ENCODE measurements at regions not wholly inside any gene's neighbourhood (a gene's known extent, or its start where the extent isn't known, plus 50 kb on each side); places are given as distances from the start of the nearest gene placed in this dataset.

DNA sequence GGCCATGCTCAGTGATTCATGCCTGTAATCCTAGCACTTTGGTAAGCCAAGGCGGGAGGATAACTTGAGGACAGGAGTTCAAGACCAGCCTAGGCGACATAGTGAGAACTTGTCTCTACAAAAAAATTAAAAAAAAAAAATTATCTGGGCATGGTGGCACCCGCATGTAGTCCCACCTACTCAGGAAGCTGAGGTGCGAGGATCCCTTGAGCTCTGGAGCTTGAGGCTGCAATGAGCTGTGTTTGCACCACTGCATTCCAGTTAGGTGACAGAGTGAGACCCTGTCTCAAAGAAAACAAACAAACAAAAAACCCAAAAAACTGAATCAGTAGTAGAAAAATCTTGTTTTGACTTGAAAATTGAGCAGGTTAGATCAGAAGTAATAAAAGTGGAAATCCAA lies 67.1 kb upstream of the IPO9 start:
- H3K79me1 ChIP-seq (ENCODE audit: low read depth, low read length): peaks cover 5% of the 10 kb centered on the region; the same call in 1 of the 2 replicates
- no peak overlapping the region for H3K56ac ChIP-seq (replicated peaks; ENCODE audit: insufficient read length, low read depth, low read length)
- no peak overlapping the region for H3K23ac ChIP-seq (ENCODE audit: insufficient read length)
- no peak overlapping the region for H2BK20ac ChIP-seq (ENCODE audit: low read length)
- H4K20me1 ChIP-seq (replicated peaks in 1 of 2; ENCODE audit: control insufficient read depth in 1 of 2, insufficient read depth in 2 of 2, low read length in 2 of 2): no peaks in the 10 kb centered on the region
- H4K8ac ChIP-seq (ENCODE audit: extremely low read depth, insufficient read depth, low read length): no peak overlapping the region
- H2BK120ac ChIP-seq (replicated peaks; ENCODE audit: low read depth, low read length): no peak overlapping the region
- FAIRE-seq: no peak
- H4K91ac ChIP-seq (replicated peaks; ENCODE audit: insufficient read length, low read length): no peak overlapping the region
- ChIA-PET CTCF (ENCODE audit: partially characterized antibody) (interaction anchor here (0.6 to 1.1 kb wide), 5 partner anchors 8 to 1928 kb away, joined by 3 read pairs; no protein-coding TSS in a partner anchor), POLR2A (ENCODE audit: partially characterized antibody) (interaction anchor here (0.6 kb wide), 2 partner anchors 42 to 350 kb away, joined by 3 read pairs; no protein-coding TSS in a partner anchor)
- no peak overlapping the region for H2AK5ac ChIP-seq (ENCODE audit: low read depth, low read length)
- WGBS, 2 experiments (ENCODE audit: extremely low coverage in 1 of 2, insufficient coverage in 1 of 2, insufficient read length in 1 of 2, insufficient replicate concordance in 2 of 2, low coverage in 1 of 2, low lambda C conversion rate in 2 of 2, missing lambda C conversion rate in 1 of 2): 95% methylated on average over 4 of the region's 4 CpGs; no CpG with 5 or more reads in 1 of the 2 experiments
- H3K9ac ChIP-seq (replicated peaks in 1 of 4; ENCODE audit: extremely low read depth in 1 of 4, low read depth in 3 of 4, low read length in 3 of 4): no peak overlapping the region
- no peak overlapping the region for H2AFZ ChIP-seq (ENCODE audit: low read length)
- H3K4ac ChIP-seq (replicated peaks; ENCODE audit: insufficient read length, low read depth, low read length): no peak overlapping the region
- H2BK15ac ChIP-seq (ENCODE audit: low read length): no peak overlapping the region
- peaks cover 0 to 11% (median 3%) of the 10 kb centered on the region in 4 experiments; a peak in 4 of 7 replicates for H3K4me1 ChIP-seq (replicated peaks in 1 of 4; ENCODE audit: control insufficient read depth in 3 of 4, insufficient read depth in 4 of 4, low read length in 3 of 4)
- no peak overlapping the region for H3K4me3 ChIP-seq (ENCODE audit: extremely low read depth in 1 of 4, insufficient read depth in 2 of 4, low read depth in 3 of 4, low read length in 4 of 4)
- no peaks in the 10 kb centered on the region for H3K9me3 ChIP-seq (ENCODE audit: insufficient read depth in 2 of 2, low read depth in 1 of 2, low read length in 1 of 2)
- H3K27ac ChIP-seq (ENCODE audit: low read depth, low read length): no peak overlapping the region
- no peaks in the 10 kb centered on the region for H3K36me3 ChIP-seq (ENCODE audit: control insufficient read depth in 2 of 4, insufficient read depth in 4 of 4, low read length in 3 of 4)
- H3K4me2 ChIP-seq (ENCODE audit: insufficient read depth in 1 of 2, low read depth in 2 of 2, low read length in 2 of 2): no peak overlapping the region
- peaks cover 0 to 41% of the 10 kb centered on the region in 2 experiments; a peak in 3 of 4 replicates for H3K79me2 ChIP-seq (ENCODE audit: control insufficient read depth in 1 of 2, insufficient read depth in 2 of 2, low read length in 2 of 2)
- no peak overlapping the region for H3K14ac ChIP-seq (ENCODE audit: insufficient read length)
- H2BK12ac ChIP-seq (ENCODE audit: low read depth, low read length): no peak overlapping the region
- no peaks in the 10 kb centered on the region for H3K27me3 ChIP-seq (replicated peaks in 1 of 4; ENCODE audit: control insufficient read depth in 3 of 4, extremely low read depth in 1 of 4, insufficient read depth in 3 of 4, low read length in 3 of 4)
- no peak overlapping the region for H3K18ac ChIP-seq (ENCODE audit: extremely low read depth, low read length)
- no peaks in the 10 kb centered on the region for H3K23me2 ChIP-seq (ENCODE audit: low read depth, low read length)
- H2BK5ac ChIP-seq (ENCODE audit: low read depth, low read length): no peak overlapping the region
- no peak overlapping the region for H4K5ac ChIP-seq (ENCODE audit: insufficient read length, low read depth, low read length)
- DNase-seq (ENCODE audit: low read depth in 1 of 2, low spot score in 2 of 2): no peak
- TF ChIP-seq, protein P1, sequence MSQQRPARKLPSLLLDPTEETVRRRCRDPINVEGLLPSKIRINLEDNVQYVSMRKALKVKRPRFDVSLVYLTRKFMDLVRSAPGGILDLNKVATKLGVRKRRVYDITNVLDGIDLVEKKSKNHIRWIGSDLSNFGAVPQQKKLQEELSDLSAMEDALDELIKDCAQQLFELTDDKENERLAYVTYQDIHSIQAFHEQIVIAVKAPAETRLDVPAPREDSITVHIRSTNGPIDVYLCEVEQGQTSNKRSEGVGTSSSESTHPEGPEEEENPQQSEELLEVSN (IDR thresholded peaks at IDR 0.05): no peak
- no peak for TF ChIP-seq HDAC6 (IDR thresholded peaks at IDR 0.05; ENCODE audit: low read depth, low read length)
- TF ChIP-seq, protein P2, sequence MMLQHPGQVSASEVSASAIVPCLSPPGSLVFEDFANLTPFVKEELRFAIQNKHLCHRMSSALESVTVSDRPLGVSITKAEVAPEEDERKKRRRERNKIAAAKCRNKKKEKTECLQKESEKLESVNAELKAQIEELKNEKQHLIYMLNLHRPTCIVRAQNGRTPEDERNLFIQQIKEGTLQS (IDR thresholded peaks at IDR 0.05; ENCODE audit: insufficient read depth, low read depth, low read length): no peak
- TF ChIP-seq SRF (IDR thresholded peaks at IDR 0.05; ENCODE audit: low read depth, low read length): no peak
- TF ChIP-seq CBX8 (IDR thresholded peaks at IDR 0.05; ENCODE audit: borderline replicate concordance, low read depth, low read length): no peak
- TF ChIP-seq HDAC2 (IDR thresholded peaks at IDR 0.05; ENCODE audit: borderline replicate concordance in 1 of 2, low read depth in 2 of 2, low read length in 2 of 2): no peak
- TF ChIP-seq PHF8 (conservative IDR thresholded peaks at IDR 0.05; ENCODE audit: low read depth, low read length): no peak
- no peak for TF ChIP-seq SUZ12 (IDR thresholded peaks at IDR 0.05; ENCODE audit: low read length)
- TF ChIP-seq RAD21 (IDR thresholded peaks at IDR 0.05 in 1 of 2, conservative IDR thresholded peaks at IDR 0.05 in 1 of 2; ENCODE audit: low read depth in 2 of 2, low read length in 2 of 2): no peak
- no peak for TF ChIP-seq TAF1 (IDR thresholded peaks at IDR 0.05; ENCODE audit: low read depth, low read length)
- TF ChIP-seq POLR2A (IDR thresholded peaks at IDR 0.05; ENCODE audit: control extremely low read depth in 1 of 2, low read depth in 2 of 2, low read length in 2 of 2): no peak
- no peak for TF ChIP-seq ZNF274 (IDR thresholded peaks at IDR 0.05; ENCODE audit: borderline replicate concordance, extremely low read depth, low read length)

Data from H1 (cell line).